ENCODE measurements at regions not wholly inside any gene's neighbourhood (a gene's known extent, or its start where the extent isn't known, plus 50 kb on each side); places are given as distances from the start of the nearest gene placed in this dataset.

DNA sequence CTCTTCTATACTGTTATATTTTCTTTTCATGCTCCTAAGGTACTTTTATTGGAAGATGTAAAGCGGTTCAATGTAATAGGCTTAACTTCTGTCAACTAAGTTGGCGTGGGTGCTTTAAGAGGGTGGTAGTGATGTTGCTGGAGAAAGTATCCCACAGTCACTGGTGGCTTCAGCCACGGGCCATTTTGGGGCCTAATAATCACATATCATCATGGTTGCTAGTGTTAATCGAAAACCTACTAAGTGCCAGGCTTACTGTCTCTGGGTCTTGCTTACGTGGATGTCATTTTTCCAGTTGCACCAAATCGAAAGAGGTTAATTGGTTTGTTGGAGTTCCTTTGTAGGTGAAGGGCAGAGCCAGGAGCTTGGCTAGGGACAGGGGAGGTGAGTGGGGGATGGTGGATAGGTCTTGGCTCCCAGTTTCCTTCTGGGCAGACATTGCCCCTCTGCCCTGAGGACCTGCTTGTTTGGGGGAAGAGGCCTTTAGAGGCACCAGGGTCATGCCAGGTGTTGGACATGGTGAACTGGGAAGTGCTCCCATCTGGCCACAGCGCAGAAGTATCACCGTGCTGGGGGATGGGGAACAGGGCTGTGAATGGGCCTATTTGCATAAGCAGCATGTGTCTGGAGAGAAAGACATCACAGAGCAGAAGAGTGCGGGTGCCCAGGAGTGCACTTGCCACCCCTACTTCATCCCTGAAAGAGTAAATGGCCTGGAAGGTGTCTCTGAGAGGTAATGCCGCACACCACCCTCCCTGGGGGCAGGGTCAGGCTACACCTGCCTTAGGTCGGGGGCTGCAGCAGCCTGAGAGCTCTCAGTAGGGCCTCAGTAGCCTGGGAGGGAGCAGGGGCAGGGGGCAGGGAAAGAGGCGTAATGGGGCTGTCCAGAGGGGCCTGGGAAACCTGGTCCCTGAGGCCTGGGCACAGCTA lies 62.4 kb upstream of the POLG start:
- Histone ChIP-seq H3K4me1 (peaks cover 14% of the 10 kb centered on the region), H3K36me3 (ENCODE audit: low read depth, missing control alignments) (no peaks in the 10 kb centered on the region), H3K9me3 (no peaks in the 10 kb centered on the region), H3K27ac (no peak overlapping the region), H3K4me3 (no peak overlapping the region), H3K27me3 (no peaks in the 10 kb centered on the region)
- intact Hi-C loops (cut with DNase I; ENCODE audit: low total_unique reads): no loop called here
- no peak for DNase-seq
- WGBS, 2 donors: 79 to 80% methylated on average over 9 to 12 of the region's 12 CpGs
- no peak for TF ChIP-seq POLR2A (IDR thresholded peaks at IDR 0.05)
- TF ChIP-seq, protein P1, sequence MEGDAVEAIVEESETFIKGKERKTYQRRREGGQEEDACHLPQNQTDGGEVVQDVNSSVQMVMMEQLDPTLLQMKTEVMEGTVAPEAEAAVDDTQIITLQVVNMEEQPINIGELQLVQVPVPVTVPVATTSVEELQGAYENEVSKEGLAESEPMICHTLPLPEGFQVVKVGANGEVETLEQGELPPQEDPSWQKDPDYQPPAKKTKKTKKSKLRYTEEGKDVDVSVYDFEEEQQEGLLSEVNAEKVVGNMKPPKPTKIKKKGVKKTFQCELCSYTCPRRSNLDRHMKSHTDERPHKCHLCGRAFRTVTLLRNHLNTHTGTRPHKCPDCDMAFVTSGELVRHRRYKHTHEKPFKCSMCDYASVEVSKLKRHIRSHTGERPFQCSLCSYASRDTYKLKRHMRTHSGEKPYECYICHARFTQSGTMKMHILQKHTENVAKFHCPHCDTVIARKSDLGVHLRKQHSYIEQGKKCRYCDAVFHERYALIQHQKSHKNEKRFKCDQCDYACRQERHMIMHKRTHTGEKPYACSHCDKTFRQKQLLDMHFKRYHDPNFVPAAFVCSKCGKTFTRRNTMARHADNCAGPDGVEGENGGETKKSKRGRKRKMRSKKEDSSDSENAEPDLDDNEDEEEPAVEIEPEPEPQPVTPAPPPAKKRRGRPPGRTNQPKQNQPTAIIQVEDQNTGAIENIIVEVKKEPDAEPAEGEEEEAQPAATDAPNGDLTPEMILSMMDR (IDR thresholded peaks at IDR 0.05): no peak

- H3K9me3 ChIP-seq: no peaks in the 10 kb centered on the region
- H3K36me3 ChIP-seq (ENCODE audit: low read depth, missing control alignments): no peaks in the 10 kb centered on the region
- H3K4me3 ChIP-seq: no peak overlapping the region
- peaks cover 14% of the 10 kb centered on the region for H3K4me1 ChIP-seq
- H3K27me3 ChIP-seq: no peaks in the 10 kb centered on the region
- DNase-seq: no peak
- intact Hi-C loops (cut with DNase I; ENCODE audit: low total_unique reads): no loop called here
- 79 to 89% methylated on average over 4 of the region's 4 CpGs for WGBS, 2 donors
- H3K27ac ChIP-seq: no peak overlapping the region
- no peak for TF ChIP-seq POLR2A (IDR thresholded peaks at IDR 0.05)
- TF ChIP-seq, protein P1 (IDR thresholded peaks at IDR 0.05): no peak
Observed at GRCh38 chr15:89395996-89396395, 61.4 kb upstream of the POLG start.

DNA sequence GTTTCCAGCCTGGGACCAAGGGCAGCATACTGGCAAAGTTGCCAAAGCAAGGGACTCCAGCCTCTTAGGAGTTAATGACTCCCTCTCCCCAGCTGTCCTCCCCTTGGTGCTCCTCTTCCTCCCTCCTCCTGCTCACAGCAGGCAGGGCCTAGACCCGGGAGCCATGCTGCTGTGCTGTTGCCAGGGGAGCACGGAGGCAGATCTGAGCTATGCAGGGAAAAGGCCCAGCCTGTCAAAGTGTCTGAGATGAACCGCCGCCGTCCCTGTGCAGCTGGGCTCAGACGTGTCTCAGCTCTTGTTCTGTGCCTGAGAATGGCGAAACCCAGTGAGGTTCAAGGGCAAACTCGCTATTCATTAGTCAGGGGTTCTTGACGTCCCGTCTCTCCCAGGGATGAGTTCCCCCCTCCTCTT lies 60.8 kb upstream of the POLG start:
- Histone ChIP-seq H3K27me3 (no peaks in the 10 kb centered on the region), H3K4me1 (peaks cover 14% of the 10 kb centered on the region), H3K9me3 (no peaks in the 10 kb centered on the region), H3K27ac (no peak overlapping the region), H3K36me3 (ENCODE audit: low read depth, missing control alignments) (no peaks in the 10 kb centered on the region), H3K4me3 (no peak overlapping the region)
- TF ChIP-seq, protein P1 (IDR thresholded peaks at IDR 0.05): no peak
- no peak for TF ChIP-seq POLR2A (IDR thresholded peaks at IDR 0.05)
- 61 to 69% methylated on average over 10 of the region's 10 CpGs for WGBS, 2 donors
- DNase-seq: no peak
- intact Hi-C loops (cut with DNase I; ENCODE audit: low total_unique reads): no loop called here

DNA sequence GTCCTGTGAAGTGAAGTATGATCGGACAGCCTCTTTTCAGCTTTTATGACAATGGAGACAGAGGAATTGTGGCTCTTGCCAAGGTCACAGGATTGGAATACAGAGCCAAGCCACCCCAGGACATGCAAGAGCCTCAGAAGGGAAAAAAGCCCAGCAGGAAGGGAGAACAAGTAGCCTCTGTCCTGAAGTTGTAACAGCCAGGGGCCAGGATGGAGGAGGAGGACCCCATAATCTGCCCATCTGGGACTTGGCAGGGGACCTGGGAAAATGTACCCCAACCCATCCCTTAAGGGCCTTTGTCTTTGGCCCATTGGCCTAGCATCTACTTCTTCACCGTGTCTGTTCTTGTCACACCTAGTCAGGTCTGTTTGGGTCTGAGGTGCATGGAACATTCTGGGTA lies 60.4 kb upstream of the POLG start:
- peaks cover 10% of the 10 kb centered on the region for H3K4me1 ChIP-seq
- 41 to 42% methylated on average over 2 of the region's 2 CpGs for WGBS, 2 donors

More for the DNA sequence above, 60.4 kb upstream of the POLG start:
- DNase-seq: no peak
- no peak overlapping the region for H3K4me3 ChIP-seq
- intact Hi-C loops (cut with DNase I; ENCODE audit: low total_unique reads): no loop called here
- no peaks in the 10 kb centered on the region for H3K9me3 ChIP-seq
- TF ChIP-seq POLR2A (IDR thresholded peaks at IDR 0.05): no peak
- TF ChIP-seq, protein P1 (IDR thresholded peaks at IDR 0.05): no peak
- H3K36me3 ChIP-seq (ENCODE audit: low read depth, missing control alignments): no peaks in the 10 kb centered on the region
- no peaks in the 10 kb centered on the region for H3K27me3 ChIP-seq
- no peak overlapping the region for H3K27ac ChIP-seq
